22Rv1 (cell line): ENCODE measurements at regions not wholly inside any gene's neighbourhood (a gene's known extent, or its start where the extent isn't known, plus 50 kb on each side); places are given as distances from the start of the nearest gene placed in this dataset.

Experiments used
- CTCF ChIP-seq: fragments of 450-650 bp; IDR thresholded peaks from 2 replicates; pipeline ENCODE4 v1.5.1; 2017; ENCODE audit warnings: mild to moderate bottlenecking
- ZFX ChIP-seq: fragments of 450-650 bp; IDR thresholded peaks from 2 replicates; pipeline ENCODE4 v1.6.1; 2017; ENCODE audit warnings: antibody characterized with exemption, borderline replicate concordance

GRCh38 chr3:176937994-176938393 lies 259.3 kb downstream of the TBL1XR1 start:
- TF ChIP-seq CTCF (no peak), ZFX (no peak)
